Left lung (tissue), 4 donors: ENCODE measurements at regions not wholly inside any gene's neighbourhood (a gene's known extent, or its start where the extent isn't known, plus 50 kb on each side); places are given as distances from the start of the nearest gene placed in this dataset.

Source experiments
- ATAC-seq: fragments of 200-7000 bp; cut with Tn5 transposase; one replicate; pipeline ENCODE4 v1.9.1; 2020; ENCODE audit warnings: moderate library complexity
- DNase-seq, 4 donors: peaks; one replicate each; pipeline ENCODE4 v3.0.0-alpha.2; 2013 to 2020
- H3K27ac ChIP-seq, 2 donors: fragments of 200-600 bp; sonication (generic) in 1 of 2; one replicate each; pipeline versions ENCODE4 v1.5.0 to v1.8.0; 2020 to 2021
- H3K27me3 ChIP-seq, 2 donors: fragments of 200-600 bp; sonication (generic) in 1 of 2; one replicate each; pipeline versions ENCODE4 v1.5.0 to v1.8.0; 2020 to 2021
- H3K36me3 ChIP-seq, 2 donors: fragments of 200-600 bp; sonication (generic) in 1 of 2; one replicate each; pipeline versions ENCODE4 v1.5.0 to v1.8.0; 2020 to 2021
- H3K4me1 ChIP-seq, 2 donors: fragments of 200-600 bp; one replicate each; pipeline ENCODE4 v1.8.0; 2021
- H3K4me3 ChIP-seq, 2 donors: fragments of 200-600 bp; sonication (generic) in 1 of 2; one replicate each; pipeline versions ENCODE4 v1.5.0 to v1.8.0; 2020 to 2021; ENCODE audit warnings: mild to moderate bottlenecking in 1 of 2
- H3K9me3 ChIP-seq, 2 donors: fragments of 200-600 bp; sonication (generic) in 1 of 2; one replicate each; pipeline versions ENCODE4 v1.5.0 to v1.8.0; 2020 to 2021
- intact Hi-C, 2 donors: fragments of 100-400 bp; cut with DNase I; formaldehyde crosslinking; loops; one replicate each; pipeline versions ENCODE4 v1.11.2 to v1.14.2; 2022
- TF ChIP-seq, protein P1 (sequence below), 2 donors: fragments of 200-600 bp; sonication (generic) in 1 of 2; IDR thresholded peaks; one replicate each; pipeline versions ENCODE4 v1.5.0 to v1.8.0; 2021; ENCODE audit warnings: antibody characterized with exemption in 2 of 2
- donor health status: DM: no; HTN: yes; CAD: no.
- donor health status: DM: no; HTN: no; CAD: no.

- Histone ChIP-seq H3K27me3 (no peaks in the 10 kb centered on the region), H3K27ac (no peak overlapping the region), H3K9me3 (peaks cover 0 to 19% of the 10 kb centered on the region in 2 donors), H3K4me3 (no peak overlapping the region), H3K36me3 (no peaks in the 10 kb centered on the region), H3K4me1 (no peaks in the 10 kb centered on the region)
- no peak for ATAC-seq
- TF ChIP-seq, protein P1, sequence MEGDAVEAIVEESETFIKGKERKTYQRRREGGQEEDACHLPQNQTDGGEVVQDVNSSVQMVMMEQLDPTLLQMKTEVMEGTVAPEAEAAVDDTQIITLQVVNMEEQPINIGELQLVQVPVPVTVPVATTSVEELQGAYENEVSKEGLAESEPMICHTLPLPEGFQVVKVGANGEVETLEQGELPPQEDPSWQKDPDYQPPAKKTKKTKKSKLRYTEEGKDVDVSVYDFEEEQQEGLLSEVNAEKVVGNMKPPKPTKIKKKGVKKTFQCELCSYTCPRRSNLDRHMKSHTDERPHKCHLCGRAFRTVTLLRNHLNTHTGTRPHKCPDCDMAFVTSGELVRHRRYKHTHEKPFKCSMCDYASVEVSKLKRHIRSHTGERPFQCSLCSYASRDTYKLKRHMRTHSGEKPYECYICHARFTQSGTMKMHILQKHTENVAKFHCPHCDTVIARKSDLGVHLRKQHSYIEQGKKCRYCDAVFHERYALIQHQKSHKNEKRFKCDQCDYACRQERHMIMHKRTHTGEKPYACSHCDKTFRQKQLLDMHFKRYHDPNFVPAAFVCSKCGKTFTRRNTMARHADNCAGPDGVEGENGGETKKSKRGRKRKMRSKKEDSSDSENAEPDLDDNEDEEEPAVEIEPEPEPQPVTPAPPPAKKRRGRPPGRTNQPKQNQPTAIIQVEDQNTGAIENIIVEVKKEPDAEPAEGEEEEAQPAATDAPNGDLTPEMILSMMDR (IDR thresholded peaks at IDR 0.05), result no peak
- no peak for DNase-seq
- intact Hi-C loops, result no loop called here
Observed at GRCh38 chr13:58455094-58455493, 823.5 kb downstream of the PCDH17 start.

- Histone ChIP-seq H3K4me3 (no peak overlapping the region), H3K36me3 (no peaks in the 10 kb centered on the region), H3K27ac (no peak overlapping the region), H3K9me3 (peaks cover 0 to 3% of the 10 kb centered on the region in 2 donors), H3K4me1 (no peaks in the 10 kb centered on the region), H3K27me3 (no peaks in the 10 kb centered on the region)
- intact Hi-C loops, result no loop called here
- ATAC-seq (no peak), DNase-seq (no peak)
- TF ChIP-seq, protein P1 (IDR thresholded peaks at IDR 0.05), result no peak
Observed at GRCh38 chr13:58461217-58461616, 829.7 kb downstream of the PCDH17 start.

DNA sequence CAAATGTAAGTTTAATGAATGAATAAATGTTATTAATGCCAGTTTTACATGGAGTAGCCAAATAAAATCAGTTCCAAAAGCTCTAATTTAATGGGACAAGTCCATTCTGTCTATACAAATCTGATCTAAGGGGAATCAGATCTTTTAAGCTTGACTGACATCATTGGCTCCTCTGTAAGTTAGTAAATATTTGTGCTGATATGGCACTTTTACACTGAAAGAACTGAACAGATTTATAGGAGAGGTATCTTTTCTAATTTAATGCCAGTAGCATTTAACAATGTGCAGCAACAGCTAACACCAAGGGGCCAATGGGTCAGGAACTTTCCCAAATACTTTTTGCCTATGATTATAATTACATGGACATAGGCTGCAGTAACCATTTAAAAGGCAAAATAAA lies 832.3 kb downstream of the PCDH17 start:
- ATAC-seq, result no peak

DNA sequence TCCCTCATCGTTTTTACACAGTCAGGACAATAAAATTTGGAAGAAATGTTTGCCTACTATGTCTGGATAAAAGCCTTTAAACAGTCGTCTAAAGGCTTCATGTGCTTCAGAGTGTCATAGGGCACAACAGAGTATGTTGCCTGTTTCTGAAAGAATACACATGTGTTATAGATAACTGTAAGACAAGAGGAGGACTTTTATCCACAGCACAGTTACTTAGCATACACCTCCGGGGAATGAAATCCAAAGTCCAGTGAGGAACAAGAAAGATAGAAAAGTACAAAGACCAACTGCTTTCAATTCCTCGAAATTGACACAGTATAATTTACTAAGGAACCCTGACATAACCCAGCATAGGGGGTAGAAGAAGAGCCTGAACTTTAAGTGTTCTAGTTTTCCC lies 835.6 kb downstream of the PCDH17 start:
- H3K36me3 ChIP-seq, result no peaks in the 10 kb centered on the region
- intact Hi-C loops, result no loop called here
- H3K27ac ChIP-seq, result no peak overlapping the region
- no peaks in the 10 kb centered on the region for H3K27me3 ChIP-seq
- TF ChIP-seq, protein P1 (IDR thresholded peaks at IDR 0.05), result no peak
- no peak for DNase-seq
- no peak for ATAC-seq
- H3K4me1 ChIP-seq, result no peaks in the 10 kb centered on the region
- H3K4me3 ChIP-seq, result no peak overlapping the region
- H3K9me3 ChIP-seq, result peaks cover 0 to 7% of the 10 kb centered on the region in 2 donors

More for the DNA sequence above, 832.3 kb downstream of the PCDH17 start:
- Histone ChIP-seq H3K36me3 (no peaks in the 10 kb centered on the region), H3K4me3 (no peak overlapping the region), H3K9me3 (peaks cover 0 to 7% of the 10 kb centered on the region in 2 donors), H3K27me3 (no peaks in the 10 kb centered on the region), H3K4me1 (no peaks in the 10 kb centered on the region), H3K27ac (no peak overlapping the region)
- TF ChIP-seq, protein P1 (IDR thresholded peaks at IDR 0.05), result no peak
- DNase-seq, result no peak
- intact Hi-C loops, result no loop called here

GRCh38 chr13:58472483-58472882 lies 840.9 kb downstream of the PCDH17 start:
- no peaks in the 10 kb centered on the region for H3K4me1 ChIP-seq
- H3K27ac ChIP-seq, result no peak overlapping the region
- intact Hi-C loops, result no loop called here
- no peaks in the 10 kb centered on the region for H3K9me3 ChIP-seq
- TF ChIP-seq, protein P1 (IDR thresholded peaks at IDR 0.05), result no peak
- no peak for ATAC-seq
- H3K27me3 ChIP-seq, result no peaks in the 10 kb centered on the region
- H3K4me3 ChIP-seq, result no peak overlapping the region
- no peak for DNase-seq
- H3K36me3 ChIP-seq, result no peaks in the 10 kb centered on the region
